Fibroblast of mammary gland (primary cell): ENCODE measurements at regions not wholly inside any gene's neighbourhood (a gene's known extent, or its start where the extent isn't known, plus 50 kb on each side); places are given as distances from the start of the nearest gene placed in this dataset.
"Not testable (repeated sequence)": the region's sequence is repeated elsewhere in the genome, so short reads cannot be mapped to it uniquely, and the experiment has no call there.

Experiments
- DNase-seq: peaks from one replicate; pipeline ENCODE4 v3.0.0-alpha.2; 2010; ENCODE audit warnings: low read depth
- H3K4me3 ChIP-seq: 2 replicates; pipeline ENCODE4 v1.5.1; 2011; ENCODE audit warnings: low read depth, mild to moderate bottlenecking, low read length, moderate library complexity; ENCODE audit not compliant: control insufficient read depth
- TF ChIP-seq, protein P1 (sequence below): conservative IDR thresholded peaks from 2 replicates; pipeline ENCODE4 v1.5.1; 2011; ENCODE audit warnings: low read depth, low read length, inconsistent platforms; ENCODE audit not compliant: control insufficient read depth, insufficient read depth

DNA sequence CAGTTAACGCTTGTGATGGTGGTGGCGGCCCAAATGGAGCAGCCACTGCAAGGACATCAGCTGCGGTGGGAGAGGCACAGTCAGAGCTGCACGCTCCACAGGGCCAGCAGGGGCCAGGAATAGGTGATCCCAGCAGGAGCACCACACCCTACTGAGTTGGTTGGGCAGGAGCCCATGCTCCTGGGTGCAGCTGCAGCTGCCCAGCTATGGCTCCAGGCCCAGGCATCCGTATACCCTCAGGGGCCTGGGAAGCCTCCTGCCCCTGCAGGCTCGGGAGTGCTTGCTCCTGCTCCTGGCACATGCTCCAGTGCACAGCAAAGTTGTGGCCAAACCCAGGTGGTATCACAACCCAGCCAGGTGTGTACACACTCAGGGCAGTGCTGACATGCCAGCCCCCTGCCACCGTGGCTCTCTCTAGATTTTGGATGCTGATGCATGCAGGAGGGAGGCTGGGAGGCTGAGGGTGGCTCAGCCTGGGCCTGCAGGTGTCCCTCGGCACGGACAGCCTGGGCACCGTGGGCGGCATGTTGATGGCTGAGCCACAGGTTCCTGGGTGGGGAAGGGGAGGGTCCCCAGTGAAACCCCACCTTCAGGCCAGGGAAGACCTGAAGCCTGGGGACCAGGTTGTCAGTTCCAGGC is 150.2 kb downstream of the CXXC4 start:
- TF ChIP-seq, protein P1, sequence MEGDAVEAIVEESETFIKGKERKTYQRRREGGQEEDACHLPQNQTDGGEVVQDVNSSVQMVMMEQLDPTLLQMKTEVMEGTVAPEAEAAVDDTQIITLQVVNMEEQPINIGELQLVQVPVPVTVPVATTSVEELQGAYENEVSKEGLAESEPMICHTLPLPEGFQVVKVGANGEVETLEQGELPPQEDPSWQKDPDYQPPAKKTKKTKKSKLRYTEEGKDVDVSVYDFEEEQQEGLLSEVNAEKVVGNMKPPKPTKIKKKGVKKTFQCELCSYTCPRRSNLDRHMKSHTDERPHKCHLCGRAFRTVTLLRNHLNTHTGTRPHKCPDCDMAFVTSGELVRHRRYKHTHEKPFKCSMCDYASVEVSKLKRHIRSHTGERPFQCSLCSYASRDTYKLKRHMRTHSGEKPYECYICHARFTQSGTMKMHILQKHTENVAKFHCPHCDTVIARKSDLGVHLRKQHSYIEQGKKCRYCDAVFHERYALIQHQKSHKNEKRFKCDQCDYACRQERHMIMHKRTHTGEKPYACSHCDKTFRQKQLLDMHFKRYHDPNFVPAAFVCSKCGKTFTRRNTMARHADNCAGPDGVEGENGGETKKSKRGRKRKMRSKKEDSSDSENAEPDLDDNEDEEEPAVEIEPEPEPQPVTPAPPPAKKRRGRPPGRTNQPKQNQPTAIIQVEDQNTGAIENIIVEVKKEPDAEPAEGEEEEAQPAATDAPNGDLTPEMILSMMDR, result no peak
- H3K4me3 ChIP-seq, result no peak overlapping the region
- DNase-seq, result no peak

DNA sequence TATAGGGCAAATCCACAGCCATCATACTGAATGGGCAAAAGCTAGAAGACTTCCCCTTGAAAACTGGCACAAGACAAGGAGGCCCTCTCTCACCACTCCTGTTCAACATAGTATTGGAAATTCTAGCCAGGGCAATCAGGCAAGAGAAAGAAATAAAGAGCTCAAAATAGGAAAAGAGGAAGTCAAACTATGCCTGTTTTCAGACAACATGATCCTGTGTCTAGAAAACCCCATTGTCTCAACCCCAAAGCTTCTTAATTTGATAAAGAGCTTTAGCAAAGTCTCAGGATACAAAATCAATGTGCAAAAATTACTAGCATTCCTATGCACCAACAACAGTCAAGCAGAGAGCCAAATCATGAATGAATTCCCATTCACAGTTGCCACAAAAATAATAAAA is 160.3 kb downstream of the CXXC4 start:
- no peak for DNase-seq
- H3K4me3 ChIP-seq, result no peak overlapping the region
- TF ChIP-seq, protein P1, result no peak

DNA sequence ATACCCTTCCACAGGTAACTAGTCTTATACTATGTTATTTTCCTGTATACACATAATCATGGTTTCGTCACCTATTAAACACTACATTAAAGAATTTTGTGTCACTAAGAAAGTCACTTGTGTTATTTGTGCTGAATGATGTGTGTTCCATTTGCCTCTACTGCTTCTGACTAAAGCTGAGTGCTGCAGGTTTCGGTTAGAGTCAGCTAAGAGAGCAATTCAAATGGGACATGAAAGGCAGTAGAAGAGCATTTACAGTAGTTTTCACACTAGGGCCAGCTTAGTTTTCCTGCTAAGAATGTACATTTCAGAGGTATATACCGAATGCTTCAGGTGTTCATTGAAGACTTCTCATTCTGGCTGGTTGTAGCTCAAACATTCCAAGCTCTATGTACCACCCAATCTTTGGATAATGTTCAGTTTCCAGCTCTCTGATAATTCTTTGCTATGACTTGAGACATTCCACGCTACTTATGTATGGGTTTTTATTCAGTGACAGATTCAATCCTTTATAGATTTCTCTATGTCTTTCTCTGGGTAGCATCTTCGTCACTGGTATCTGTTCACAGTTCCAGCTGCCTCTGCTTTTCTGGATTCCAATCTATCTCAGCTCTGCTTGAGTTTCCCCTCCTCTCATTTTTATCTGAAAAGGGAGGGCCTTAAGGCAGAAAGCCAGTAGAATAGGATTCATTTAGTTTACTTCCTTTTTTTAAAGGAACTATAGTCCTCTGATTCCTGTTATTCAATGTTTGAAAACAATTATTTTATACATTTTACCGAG is 164.4 kb downstream of the CXXC4 start:
- TF ChIP-seq, protein P1, result no peak
- no peak overlapping the region for H3K4me3 ChIP-seq
- no peak for DNase-seq

DNA sequence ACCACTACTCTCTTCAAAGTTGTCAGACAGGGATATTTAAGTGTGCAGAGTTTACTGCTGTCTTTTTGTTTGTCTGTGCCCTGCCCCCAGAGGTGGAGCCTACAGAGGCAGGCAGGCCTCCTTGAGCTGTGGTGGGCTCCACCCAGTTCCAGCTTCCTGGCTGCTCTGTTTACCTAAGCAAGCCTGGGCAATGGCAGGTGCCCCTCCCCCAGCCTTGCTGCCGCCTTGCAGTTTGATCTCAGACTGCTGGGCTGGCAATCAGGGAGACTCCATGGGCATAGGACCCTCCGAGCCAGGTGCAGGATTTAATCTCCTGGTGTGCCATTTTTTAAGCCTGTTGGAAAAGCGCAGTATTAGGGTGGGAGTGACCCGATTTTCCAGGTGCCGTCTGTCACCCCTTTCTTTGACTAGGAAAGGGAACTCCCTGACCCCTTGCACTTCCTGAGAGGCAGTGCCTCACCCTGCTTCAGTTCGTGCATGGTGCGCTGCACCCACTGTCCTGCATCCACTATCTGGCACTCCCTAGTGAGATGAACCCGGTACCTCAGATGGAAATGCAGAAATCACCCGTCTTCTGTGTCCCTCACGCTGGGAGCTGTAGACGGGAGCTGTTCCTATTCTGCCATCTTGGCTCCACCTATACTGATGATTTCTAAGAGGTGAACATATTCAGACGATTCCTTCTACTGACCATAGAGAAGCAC is 167.6 kb downstream of the CXXC4 start:
- not testable (repeated sequence) for DNase-seq, H3K4me3 ChIP-seq

DNA sequence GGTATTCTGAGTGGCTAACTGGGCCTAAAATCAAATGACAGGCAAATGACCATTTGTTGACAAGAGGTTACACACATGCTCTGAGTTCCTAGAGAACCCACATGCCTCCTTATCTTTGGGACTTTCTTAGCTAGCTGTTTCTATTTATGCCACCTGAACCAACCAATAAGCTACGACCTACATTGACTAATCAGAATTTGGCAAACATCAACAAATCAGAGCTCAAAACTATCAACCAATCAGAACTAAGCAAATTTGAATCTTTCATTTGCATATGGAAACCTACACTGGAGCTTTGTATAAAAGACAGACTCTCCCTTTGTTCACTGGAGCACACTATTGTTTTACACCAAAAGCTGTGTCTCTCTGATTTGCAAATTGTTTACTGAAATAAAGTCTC is 192.0 kb downstream of the CXXC4 start:
- TF ChIP-seq, protein P1, result no peak
- no peak for DNase-seq
- H3K4me3 ChIP-seq, result no peak overlapping the region

DNA sequence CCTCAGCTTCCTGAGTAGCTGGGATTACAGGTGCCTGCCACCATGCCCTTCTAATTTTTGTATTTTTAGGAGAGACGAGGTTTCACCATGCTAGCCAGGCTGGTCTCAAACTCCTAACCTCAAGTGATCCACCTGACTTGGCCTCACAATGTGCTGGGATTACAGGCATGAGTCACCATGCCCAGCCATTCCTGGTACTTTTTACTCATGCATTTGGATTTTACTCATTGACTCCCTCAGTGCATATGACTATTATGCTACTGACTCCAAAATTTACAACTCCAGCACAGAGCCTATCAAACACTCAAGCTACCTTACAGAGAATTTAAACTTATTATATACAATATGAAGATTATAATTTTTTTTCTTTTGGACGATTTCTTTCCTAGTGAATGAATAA is 199.9 kb downstream of the CXXC4 start:
- DNase-seq, result peak; percentile 2
- no peak overlapping the region for H3K4me3 ChIP-seq

DNA sequence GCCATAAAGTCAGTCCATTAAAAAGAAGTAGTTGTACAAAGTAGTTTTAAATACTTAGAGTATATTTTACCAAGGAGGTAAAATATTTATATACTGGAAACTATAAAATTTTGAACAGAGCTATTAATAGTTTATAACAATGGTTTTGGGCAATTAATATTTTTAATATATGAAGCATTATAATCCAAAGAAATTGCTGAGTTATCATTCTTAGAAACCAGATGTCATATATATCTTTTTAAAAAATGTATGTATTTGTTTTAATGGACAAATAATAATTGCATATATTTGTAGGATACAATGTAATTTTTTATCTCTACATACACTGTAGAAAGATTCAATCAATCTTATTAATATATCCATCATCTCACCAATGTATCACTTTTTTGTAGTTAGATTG is 207.8 kb downstream of the CXXC4 start:
- no peak overlapping the region for H3K4me3 ChIP-seq
- TF ChIP-seq, protein P1, result no peak
- no peak for DNase-seq

More for the DNA sequence above, 199.9 kb downstream of the CXXC4 start:
- TF ChIP-seq, protein P1, result no peak
